ENCODE measurements at regions not wholly inside any gene's neighbourhood (a gene's known extent, or its start where the extent isn't known, plus 50 kb on each side); places are given as distances from the start of the nearest gene placed in this dataset.
"Not testable (repeated sequence)": the region's sequence is repeated elsewhere in the genome, so short reads cannot be mapped to it uniquely, and the experiment has no call there.

DNA sequence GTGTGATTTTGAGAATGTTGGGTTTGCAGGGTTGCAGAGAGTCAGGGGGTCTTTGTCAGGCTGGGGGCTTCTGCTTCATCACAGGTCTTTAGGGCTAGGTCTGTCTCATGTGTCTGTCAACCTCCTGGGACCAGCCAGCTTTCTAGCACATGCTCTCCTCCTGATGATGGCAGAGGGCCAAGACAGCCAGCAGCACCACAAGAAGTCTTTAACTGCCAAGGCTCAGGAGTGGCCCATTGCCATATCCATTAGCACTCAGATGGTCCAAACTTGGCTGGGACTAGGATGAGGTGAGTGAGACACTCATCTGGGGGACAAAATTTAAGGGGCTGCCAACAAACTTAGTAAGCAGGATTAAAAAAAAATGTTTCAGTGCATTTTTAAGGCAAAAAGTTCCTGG lies 384.2 kb upstream of the CDH10 start:
- Mint-ChIP-seq H3K27me3 (no peaks in the 10 kb centered on the region), H3K36me3 (no peaks in the 10 kb centered on the region), H3K9me3 (peaks cover 4 to 15% (median 9%) of the 10 kb centered on the region in 7 donors), H3K4me3 (no peak overlapping the region), H3K4me1 (no peaks in the 10 kb centered on the region), H3K27ac (no peak overlapping the region)
- ATAC-seq (ENCODE audit: low read depth in 2 of 2) (no peak), DNase-seq (no peak)

GRCh38 chr5:25027526-25027925 lies 382.7 kb upstream of the CDH10 start:
- peaks cover 3 to 12% (median 5%) of the 10 kb centered on the region in 7 donors for H3K9me3 Mint-ChIP-seq
- ATAC-seq (ENCODE audit: low read depth in 2 of 2), result no peak
- H3K4me1 Mint-ChIP-seq, result no peaks in the 10 kb centered on the region
- H3K36me3 Mint-ChIP-seq, result no peaks in the 10 kb centered on the region
- no peak overlapping the region for H3K27ac Mint-ChIP-seq
- no peak overlapping the region for H3K4me3 Mint-ChIP-seq
- DNase-seq, result no peak
- H3K27me3 Mint-ChIP-seq, result no peaks in the 10 kb centered on the region

DNA sequence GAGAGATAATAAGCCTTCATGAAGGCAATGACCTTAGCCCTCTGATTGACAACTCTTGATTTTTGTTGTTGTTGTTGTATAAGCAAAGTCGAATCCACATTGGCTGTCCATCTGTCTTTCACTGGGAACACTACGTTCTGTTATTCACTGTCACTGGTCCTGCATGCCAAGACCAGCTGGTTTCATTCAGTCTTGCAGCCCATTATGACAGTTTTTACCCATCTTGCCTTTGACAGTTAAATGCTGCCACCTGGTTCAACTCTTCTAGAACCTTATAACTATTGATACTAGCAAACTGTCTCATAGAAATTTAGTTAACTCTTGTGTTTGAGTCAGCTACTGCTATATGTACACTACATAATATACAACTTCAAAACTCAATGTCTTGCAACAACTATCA lies 382.3 kb upstream of the CDH10 start:
- Mint-ChIP-seq H3K4me3 (no peak overlapping the region), H3K27me3 (no peaks in the 10 kb centered on the region), H3K4me1 (no peaks in the 10 kb centered on the region), H3K9me3 (peaks cover 3 to 15% (median 4%) of the 10 kb centered on the region in 7 donors), H3K36me3 (no peaks in the 10 kb centered on the region), H3K27ac (no peak overlapping the region)
- DNase-seq (no peak), ATAC-seq (ENCODE audit: low read depth in 2 of 2) (no peak)

DNA sequence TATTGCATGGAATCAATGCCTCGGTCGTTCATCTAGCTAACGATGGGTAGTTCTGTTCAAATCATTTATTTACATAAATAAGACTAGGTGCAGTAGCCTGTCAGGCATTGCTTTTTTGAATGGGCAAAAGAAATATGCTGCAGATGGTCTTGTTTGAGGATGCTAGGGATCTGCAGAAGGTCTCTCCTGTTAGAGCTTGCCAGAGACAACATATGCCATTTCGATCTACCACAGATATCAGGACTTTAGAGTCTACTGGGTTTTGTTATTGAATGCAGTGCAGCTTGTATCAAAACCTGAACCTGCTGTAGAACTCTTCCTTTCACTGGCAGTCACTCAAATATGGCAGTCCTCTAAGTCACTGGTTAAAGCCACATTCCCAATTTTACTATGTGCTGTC lies 381.1 kb upstream of the CDH10 start:
- Mint-ChIP-seq H3K36me3 (no peaks in the 10 kb centered on the region), H3K4me3 (no peak overlapping the region), H3K4me1 (no peaks in the 10 kb centered on the region), H3K27ac (no peak overlapping the region), H3K9me3 (peaks cover 3 to 15% (median 9%) of the 10 kb centered on the region in 7 donors), H3K27me3 (no peaks in the 10 kb centered on the region)
- no peak for DNase-seq
- ATAC-seq (ENCODE audit: low read depth in 2 of 2), result no peak

DNA sequence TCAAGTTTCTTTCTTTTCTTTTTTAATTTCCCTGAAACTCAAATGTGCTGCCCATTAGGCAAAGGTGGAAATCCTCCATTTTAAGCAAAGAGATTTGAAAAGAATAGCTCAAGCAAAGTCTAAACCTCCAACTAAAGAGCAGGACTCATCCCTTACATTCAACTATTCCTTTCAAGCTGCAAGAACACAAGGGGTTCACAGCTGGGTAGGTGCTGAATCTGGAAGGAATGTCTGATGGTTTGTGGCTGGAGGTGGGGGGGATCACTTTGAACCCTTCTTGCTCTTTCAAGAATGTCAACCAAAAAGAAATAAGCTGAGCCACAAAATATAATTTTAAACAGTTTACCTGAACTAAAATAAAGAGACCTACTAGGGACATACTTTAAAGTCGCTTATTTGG lies 375.7 kb upstream of the CDH10 start:
- H3K4me3 Mint-ChIP-seq, result no peak overlapping the region
- DNase-seq (no peak), ATAC-seq (ENCODE audit: low read depth in 2 of 2) (no peak)
- peaks cover 2 to 16% (median 5%) of the 10 kb centered on the region in 7 donors for H3K9me3 Mint-ChIP-seq
- H3K27ac Mint-ChIP-seq, result no peak overlapping the region
- H3K27me3 Mint-ChIP-seq, result no peaks in the 10 kb centered on the region
- H3K36me3 Mint-ChIP-seq, result no peaks in the 10 kb centered on the region
- no peaks in the 10 kb centered on the region for H3K4me1 Mint-ChIP-seq

DNA sequence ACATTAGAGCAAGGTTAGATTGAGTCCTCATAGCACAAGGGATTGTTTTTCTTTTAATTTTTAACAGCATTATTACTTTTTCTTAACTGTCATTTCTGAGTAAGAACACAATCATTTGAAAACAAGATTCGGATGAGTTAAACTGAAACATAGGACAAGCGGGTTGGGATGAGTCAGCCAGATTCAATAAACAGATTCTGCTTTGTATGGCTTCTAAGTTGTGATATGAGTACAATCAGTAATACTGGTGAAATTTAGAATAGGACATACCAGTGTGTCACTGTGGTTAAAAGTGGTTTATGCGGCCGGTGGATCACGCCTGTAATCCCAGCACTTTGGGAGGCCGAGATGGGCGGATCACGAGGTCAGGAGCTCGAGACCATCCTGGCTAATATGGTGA lies 364.3 kb upstream of the CDH10 start:
- peaks cover 0 to 8% (median 4%) of the 10 kb centered on the region in 7 donors for H3K9me3 Mint-ChIP-seq
- ATAC-seq (ENCODE audit: low read depth in 2 of 2) (no peak), DNase-seq (no peak)
- H3K27ac Mint-ChIP-seq, result no peak overlapping the region
- H3K4me1 Mint-ChIP-seq, result no peaks in the 10 kb centered on the region
- H3K36me3 Mint-ChIP-seq, result no peaks in the 10 kb centered on the region
- H3K27me3 Mint-ChIP-seq, result no peaks in the 10 kb centered on the region
- H3K4me3 Mint-ChIP-seq, result no peak overlapping the region

DNA sequence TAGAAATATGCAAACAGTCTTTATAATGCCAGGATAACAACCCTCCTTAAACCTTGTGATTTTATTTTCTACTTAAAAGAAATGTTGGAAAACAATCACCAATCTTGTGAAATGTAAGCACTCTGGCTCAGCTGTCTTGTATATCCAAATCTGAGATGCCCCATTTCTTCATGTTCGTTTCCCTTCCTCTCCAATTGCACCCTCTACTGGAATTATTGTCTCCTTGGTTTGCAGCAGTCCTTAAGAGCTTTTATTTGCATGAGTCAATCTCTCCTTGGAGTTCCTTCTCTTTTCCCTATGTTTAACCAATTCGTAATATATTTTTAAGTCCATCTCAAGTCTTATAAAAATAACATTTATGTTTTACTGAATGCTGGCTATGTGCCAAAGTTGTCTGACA lies 362.0 kb upstream of the CDH10 start:
- no peaks in the 10 kb centered on the region for H3K27me3 Mint-ChIP-seq
- ATAC-seq (ENCODE audit: low read depth in 2 of 2) (no peak), DNase-seq (no peak)
- H3K36me3 Mint-ChIP-seq, result no peaks in the 10 kb centered on the region
- no peaks in the 10 kb centered on the region for H3K4me1 Mint-ChIP-seq
- H3K27ac Mint-ChIP-seq, result no peak overlapping the region
- H3K9me3 Mint-ChIP-seq, result peaks cover 0 to 17% (median 5%) of the 10 kb centered on the region in 7 donors
- no peak overlapping the region for H3K4me3 Mint-ChIP-seq

DNA sequence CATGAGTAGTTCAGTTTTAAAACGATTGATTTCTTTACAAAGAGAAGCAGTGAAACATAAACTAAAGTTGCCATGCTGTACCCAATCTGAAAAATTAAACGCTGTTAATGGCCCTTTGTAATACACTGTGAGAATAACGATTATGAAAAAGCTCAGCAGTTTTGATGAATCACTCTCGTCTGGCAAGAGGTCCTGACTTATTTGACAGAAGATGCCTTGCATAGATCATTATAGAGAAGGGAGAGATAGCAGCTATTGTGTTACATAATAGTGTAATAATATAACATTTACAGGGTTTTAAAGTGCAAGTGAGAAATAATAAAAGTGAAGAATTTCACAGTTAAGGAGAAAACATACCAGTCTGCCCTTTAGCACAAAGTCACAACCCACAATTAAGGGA lies 361.5 kb upstream of the CDH10 start:
- H3K4me3 Mint-ChIP-seq, result no peak overlapping the region

GRCh38 chr5:25005431-25005830 lies 360.7 kb upstream of the CDH10 start:
- Mint-ChIP-seq H3K27ac (no peak overlapping the region), H3K4me1 (no peaks in the 10 kb centered on the region), H3K4me3 (no peak overlapping the region), H3K27me3 (no peaks in the 10 kb centered on the region), H3K36me3 (no peaks in the 10 kb centered on the region), H3K9me3 (peaks cover 0 to 12% (median 5%) of the 10 kb centered on the region in 7 donors)
- DNase-seq (no peak), ATAC-seq (ENCODE audit: low read depth in 2 of 2) (no peak)

More for the DNA sequence above, 361.5 kb upstream of the CDH10 start:
- ATAC-seq (ENCODE audit: low read depth in 2 of 2), result no peak
- H3K36me3 Mint-ChIP-seq, result no peaks in the 10 kb centered on the region
- no peaks in the 10 kb centered on the region for H3K4me1 Mint-ChIP-seq
- DNase-seq, result no peak
- no peak overlapping the region for H3K27ac Mint-ChIP-seq
- peaks cover 0 to 17% (median 5%) of the 10 kb centered on the region in 7 donors for H3K9me3 Mint-ChIP-seq
- no peaks in the 10 kb centered on the region for H3K27me3 Mint-ChIP-seq

- ATAC-seq (ENCODE audit: low read depth in 2 of 2) (no peak), DNase-seq (no peak)
- no peaks in the 10 kb centered on the region for H3K27me3 Mint-ChIP-seq
- H3K9me3 Mint-ChIP-seq, result peaks cover 0 to 14% (median 4%) of the 10 kb centered on the region in 7 donors
- H3K4me1 Mint-ChIP-seq, result no peaks in the 10 kb centered on the region
- no peak overlapping the region for H3K27ac Mint-ChIP-seq
- H3K36me3 Mint-ChIP-seq, result no peaks in the 10 kb centered on the region
- H3K4me3 Mint-ChIP-seq, result no peak overlapping the region
These were observed 357.6 kb upstream of the CDH10 start for GRCh38 chr5:25002371-25002770.

- H3K36me3 Mint-ChIP-seq, result no peaks in the 10 kb centered on the region
- H3K27ac Mint-ChIP-seq, result no peak overlapping the region
- peaks cover 0 to 32% (median 9%) of the 10 kb centered on the region in 7 donors for H3K9me3 Mint-ChIP-seq
These were observed 355.0 kb upstream of the CDH10 start for GRCh38 chr5:24999732-25000131.

DNA sequence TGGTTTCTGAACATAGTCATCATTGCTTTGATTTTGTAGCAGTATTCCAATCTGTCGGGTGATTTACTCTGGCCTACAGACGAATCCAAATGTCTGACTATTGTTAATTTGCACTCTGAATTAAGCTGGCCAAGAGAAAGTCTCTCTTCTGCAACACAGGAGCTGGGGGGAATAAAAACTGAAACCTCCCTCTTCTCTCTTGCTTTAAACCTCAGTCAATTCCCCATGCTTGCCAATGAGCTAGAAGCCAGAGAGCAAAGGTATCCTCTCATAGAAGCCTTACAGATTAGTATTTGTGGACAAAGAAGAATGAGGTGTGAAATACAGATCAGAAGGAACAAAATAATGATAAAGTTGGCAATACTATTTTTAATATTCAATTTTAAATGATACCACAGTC lies 353.9 kb upstream of the CDH10 start:
- H3K4me1 Mint-ChIP-seq, result no peaks in the 10 kb centered on the region
- H3K4me3 Mint-ChIP-seq, result no peak overlapping the region
- peaks cover 3 to 35% (median 11%) of the 10 kb centered on the region in 7 donors for H3K9me3 Mint-ChIP-seq
- no peaks in the 10 kb centered on the region for H3K36me3 Mint-ChIP-seq
- no peak for DNase-seq
- no peak for ATAC-seq (ENCODE audit: low read depth in 2 of 2)
- H3K27ac Mint-ChIP-seq, result no peak overlapping the region
- H3K27me3 Mint-ChIP-seq, result no peaks in the 10 kb centered on the region

More at GRCh38 chr5:24999732-25000131, 355.0 kb upstream of the CDH10 start:
- no peaks in the 10 kb centered on the region for H3K27me3 Mint-ChIP-seq
- no peak for DNase-seq
- ATAC-seq (ENCODE audit: low read depth in 2 of 2), result no peak
- no peak overlapping the region for H3K4me3 Mint-ChIP-seq
- H3K4me1 Mint-ChIP-seq, result no peaks in the 10 kb centered on the region

GRCh38 chr5:24986326-24986725 lies 341.5 kb upstream of the CDH10 start:
- Mint-ChIP-seq H3K4me3 (no peak overlapping the region), H3K27me3 (no peaks in the 10 kb centered on the region), H3K9me3 (peaks cover 0 to 7% (median 3%) of the 10 kb centered on the region in 7 donors), H3K27ac (no peak overlapping the region), H3K4me1 (no peaks in the 10 kb centered on the region), H3K36me3 (no peaks in the 10 kb centered on the region)
- DNase-seq (no peak), ATAC-seq (ENCODE audit: low read depth in 2 of 2) (no peak)

DNA sequence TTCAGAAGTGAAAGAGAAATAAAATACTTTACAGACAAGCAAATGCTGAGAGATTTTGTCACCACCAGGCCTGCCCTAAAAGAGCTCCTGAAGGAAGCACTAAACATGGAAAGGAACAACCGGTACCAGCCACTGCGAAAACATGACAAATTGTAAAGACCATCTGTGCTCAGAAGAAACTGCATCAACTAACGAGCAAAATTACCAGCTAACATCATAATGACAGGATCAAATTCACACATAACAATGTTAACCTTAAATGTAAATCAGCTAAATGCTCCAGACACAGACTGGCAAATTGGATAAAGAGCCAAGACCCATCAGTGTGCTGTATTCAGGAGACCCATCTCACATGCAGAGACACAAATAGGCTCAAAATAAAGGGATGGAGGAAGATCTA lies 333.8 kb upstream of the CDH10 start:
- not testable (repeated sequence) for H3K27me3 Mint-ChIP-seq; DNase-seq; ATAC-seq (ENCODE audit: low read depth in 2 of 2); H3K36me3 Mint-ChIP-seq; H3K4me1 Mint-ChIP-seq; H3K4me3 Mint-ChIP-seq; H3K27ac Mint-ChIP-seq
- H3K9me3 Mint-ChIP-seq, result peaks cover 4 to 12% (median 5%) of the 10 kb centered on the region in 7 donors

- Mint-ChIP-seq H3K36me3 (no peaks in the 10 kb centered on the region), H3K27me3 (no peaks in the 10 kb centered on the region), H3K9me3 (peaks cover 3 to 10% (median 6%) of the 10 kb centered on the region in 7 donors), H3K27ac (no peak overlapping the region), H3K4me1 (no peaks in the 10 kb centered on the region), H3K4me3 (no peak overlapping the region)
- DNase-seq (no peak), ATAC-seq (ENCODE audit: low read depth in 2 of 2) (no peak)
These were observed 318.8 kb upstream of the CDH10 start for GRCh38 chr5:24963611-24964010.

Data from naive B cell (primary cell).